PC-3 (cell line): ENCODE measurements at regions not wholly inside any gene's neighbourhood (a gene's known extent, or its start where the extent isn't known, plus 50 kb on each side); places are given as distances from the start of the nearest gene placed in this dataset.

Experiments used
- ATAC-seq: fragments of 200-7000 bp; cut with Tn5 transposase; 2 replicates; pipeline ENCODE4 v1.9.1; 2020; ENCODE audit warnings: mild to moderate bottlenecking, moderate library complexity
- BruUV-seq: library from RNA; stranded (reverse); fragments of 400-500 nt; replicated peaks from 2 replicates; lab custom pipeline; 2021; lab: Mats Ljungman, UMichigan
- CTCF ChIA-PET: fragments of 300-600 bp; sonication (Branson Sonifier 250); formaldehyde crosslinking; loops from one replicate; lab custom pipeline; 2022; ENCODE audit warnings: antibody characterized with exemption; lab: Charles Lee
- POLR2A ChIA-PET: fragments of 300-600 bp; sonication (Branson Sonifier 250); formaldehyde crosslinking; loops from one replicate; lab custom pipeline; 2022; ENCODE audit warnings: antibody characterized with exemption; ENCODE audit not compliant: unreplicated experiment; lab: Charles Lee
- DNase-seq: peaks from one replicate; pipeline ENCODE4 v3.0.0-alpha.2; 2015
- H2AFZ ChIP-seq: fragments of 300-600 bp; sonication (generic); 2 replicates; pipeline ENCODE4 v1.6.0; 2016; ENCODE audit warnings: antibody characterized with exemption, low read length
- H3F3A ChIP-seq: fragments of 300-600 bp; sonication (generic); one replicate; pipeline ENCODE4 v1.6.0; 2017; ENCODE audit warnings: antibody characterized with exemption, low read length, control low read depth, mild to moderate bottlenecking; ENCODE audit not compliant: unreplicated experiment
- H3K27ac ChIP-seq: fragments of 300-600 bp; sonication (generic); 2 replicates; pipeline ENCODE4 v1.5.1; 2016; ENCODE audit warnings: mild to moderate bottlenecking, low read length
- H3K27me3 ChIP-seq: fragments of 300-600 bp; sonication (generic); 2 replicates; pipeline ENCODE4 v1.6.1; 2016; ENCODE audit warnings: low read length, mixed read lengths
- H3K36me3 ChIP-seq: fragments of 300-600 bp; sonication (generic); 2 replicates; pipeline ENCODE4 v1.6.1; 2016; ENCODE audit warnings: low read depth, mixed run types, low read length, mixed read lengths
- H3K4me1 ChIP-seq: fragments of 300-600 bp; sonication (generic); 2 replicates; pipeline ENCODE4 v1.5.1; 2016; ENCODE audit warnings: low read length; ENCODE audit not compliant: insufficient read depth
- H3K4me2 ChIP-seq: fragments of 300-600 bp; sonication (generic); 2 replicates; pipeline ENCODE4 v1.6.0; 2016; ENCODE audit warnings: low read length
- H3K4me3 ChIP-seq: fragments of 300-600 bp; sonication (generic); 2 replicates; pipeline ENCODE4 v1.5.1; 2016; ENCODE audit warnings: mild to moderate bottlenecking, low read length, mixed read lengths
- H3K79me2 ChIP-seq: fragments of 300-600 bp; sonication (generic); 2 replicates; pipeline ENCODE4 v1.6.1; 2017; ENCODE audit warnings: low read length, mixed read lengths
- H3K9ac ChIP-seq: fragments of 300-600 bp; sonication (generic); 2 replicates; pipeline ENCODE4 v1.6.0; 2016; ENCODE audit warnings: mild to moderate bottlenecking, low read length
- H3K9me2 ChIP-seq: fragments of 300-600 bp; sonication (generic); replicated peaks from 2 replicates; pipeline ENCODE4 v1.6.1; 2016; ENCODE audit warnings: mixed run types, low read length, mixed read lengths
- H3K9me3 ChIP-seq: fragments of 300-600 bp; sonication (generic); 2 replicates; pipeline ENCODE4 v1.6.1; 2016; ENCODE audit warnings: low read length, mixed read lengths
- H4K20me1 ChIP-seq: fragments of 300-600 bp; sonication (generic); 2 replicates; pipeline ENCODE4 v1.6.1; 2016; ENCODE audit warnings: low read length, mixed read lengths
- CTCF ChIP-seq: fragments of 300-600 bp; sonication (generic); conservative IDR thresholded peaks from 2 replicates; pipeline ENCODE4 v1.5.1; 2017; ENCODE audit warnings: antibody characterized with exemption, low read depth, mild to moderate bottlenecking, low read length
- EZH2 ChIP-seq: fragments of 300-600 bp; sonication (generic); IDR thresholded peaks from one replicate; pipeline ENCODE4 v1.6.1; 2017; ENCODE audit warnings: antibody characterized with exemption, mild to moderate bottlenecking, low read length; ENCODE audit not compliant: unreplicated experiment
- EZH2phosphoT487 ChIP-seq: fragments of 300-600 bp; sonication (generic); IDR thresholded peaks from 2 replicates; pipeline ENCODE4 v1.6.1; 2018; ENCODE audit warnings: mild to moderate bottlenecking, antibody characterized with exemption, low read length, borderline replicate concordance
- intact Hi-C: fragments of 100-400 bp; cut with micrococcal nuclease; formaldehyde crosslinking; loops from 2 replicates; pipeline ENCODE4 v1.9.0; 2023

DNA sequence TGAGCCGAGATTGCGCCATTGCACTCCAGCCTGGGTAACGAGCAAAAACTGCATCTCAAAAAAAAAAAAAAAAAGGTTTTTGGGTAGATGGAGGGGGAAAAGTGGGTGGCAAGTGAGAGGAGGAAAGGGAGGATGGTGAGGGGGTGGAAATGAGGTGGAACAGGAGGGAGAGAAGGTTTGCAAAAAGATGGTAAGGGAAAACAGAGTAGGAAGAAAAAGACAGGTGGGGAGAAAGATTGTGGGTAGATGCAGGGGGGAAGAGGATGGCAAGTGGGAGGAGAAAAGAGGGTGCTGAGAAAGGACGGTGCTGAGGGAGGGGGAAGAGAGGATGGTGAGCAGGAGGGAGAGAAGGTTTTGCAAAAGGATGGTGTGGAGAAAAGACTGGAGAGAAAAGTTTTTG lies 57.8 kb upstream of the C1QTNF9B start:
- Histone ChIP-seq H3K4me2 (no peak overlapping the region), H3K36me3 (no peaks in the 10 kb centered on the region), H3K4me1 (peaks cover 39% of the 10 kb centered on the region), H3K27me3 (no peaks in the 10 kb centered on the region), H3K4me3 (no peak overlapping the region), H3K79me2 (no peaks in the 10 kb centered on the region), H3K9me2 (no peaks in the 10 kb centered on the region), H3K27ac (no peak overlapping the region), H3F3A (no peaks in the 10 kb centered on the region), H2AFZ (no peak overlapping the region), H4K20me1 (no peaks in the 10 kb centered on the region), H3K9me3 (no peaks in the 10 kb centered on the region), H3K9ac (no peak overlapping the region)
- DNase-seq: no peak
- no peak for ATAC-seq
- POLR2A ChIA-PET: no interaction called here
- intact Hi-C loops: no loop called here
- CTCF ChIA-PET: no interaction called here
- TF ChIP-seq CTCF (no peak), EZH2phosphoT487 (no peak)
- no TSS peak for BruUV-seq

- Histone ChIP-seq H3K27ac (peak overlapping the region; percentile 71), H3K4me1 (peaks cover 39% of the 10 kb centered on the region), H3K36me3 (no peaks in the 10 kb centered on the region), H3K4me3 (no peak overlapping the region; the same call in 1 of the 2 replicates), H4K20me1 (no peaks in the 10 kb centered on the region), H3K79me2 (no peaks in the 10 kb centered on the region), H3K4me2 (peak overlapping the region; percentile 56), H3K27me3 (no peaks in the 10 kb centered on the region), H2AFZ (no peak overlapping the region), H3F3A (no peaks in the 10 kb centered on the region), H3K9me3 (no peaks in the 10 kb centered on the region), H3K9me2 (no peaks in the 10 kb centered on the region), H3K9ac (peak overlapping the region; percentile 6; the same call in 1 of the 2 replicates)
- TF ChIP-seq EZH2phosphoT487 (no peak), CTCF (no peak), EZH2 (no peak)
- no TSS peak for BruUV-seq
- CTCF ChIA-PET: no interaction called here
- intact Hi-C loops: no loop called here
- ATAC-seq (peak; percentile 99), DNase-seq (peak; percentile 93)
- POLR2A ChIA-PET: no interaction called here
Observed at GRCh38 chr13:23956106-23956505, 58.8 kb upstream of the C1QTNF9B start.

DNA sequence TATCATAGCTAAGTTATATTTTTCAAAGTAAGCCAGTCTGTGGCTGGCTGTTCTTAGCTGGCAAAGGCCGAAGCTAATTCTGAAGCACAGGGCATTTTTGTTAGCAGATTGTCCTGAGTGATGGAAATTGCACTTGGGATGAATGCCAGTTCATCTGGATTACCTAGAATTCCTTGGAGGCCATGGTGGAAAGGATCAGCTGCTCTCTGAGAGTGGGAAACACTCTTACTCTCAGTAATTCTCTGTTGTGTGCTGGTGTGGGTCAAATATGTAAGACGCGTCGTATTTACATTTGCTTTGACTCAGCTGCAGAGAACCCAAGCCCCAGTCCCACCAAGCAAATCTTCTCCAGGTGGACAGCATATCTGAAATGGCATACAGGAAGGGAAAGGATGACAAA lies 60.7 kb upstream of the C1QTNF9B start:
- TF ChIP-seq CTCF: no peak
- TF ChIP-seq EZH2: no peak
- TF ChIP-seq EZH2phosphoT487: no peak
- Histone ChIP-seq H3K27me3 (no peaks in the 10 kb centered on the region), H3K79me2 (no peaks in the 10 kb centered on the region), H3K4me2 (no peak overlapping the region), H4K20me1 (no peaks in the 10 kb centered on the region), H2AFZ (no peak overlapping the region), H3K9me2 (no peaks in the 10 kb centered on the region), H3K27ac (no peak overlapping the region), H3K9ac (no peak overlapping the region), H3K4me1 (peaks cover 39% of the 10 kb centered on the region), H3F3A (no peaks in the 10 kb centered on the region), H3K9me3 (no peaks in the 10 kb centered on the region), H3K4me3 (no peak overlapping the region), H3K36me3 (no peaks in the 10 kb centered on the region)
- BruUV-seq: no TSS peak
- ChIA-PET CTCF (no interaction called here), POLR2A (interaction anchor here (0.7 kb wide), 1 partner anchor 525 kb away, joined by 5 read pairs; no protein-coding TSS in a partner anchor)
- DNase-seq: no peak
- intact Hi-C loops: no loop called here
- ATAC-seq: no peak
